22Rv1 (cell line): ENCODE measurements at regions not wholly inside any gene's neighbourhood (a gene's known extent, or its start where the extent isn't known, plus 50 kb on each side); places are given as distances from the start of the nearest gene placed in this dataset.
"Not testable (repeated sequence)": the region's sequence is repeated elsewhere in the genome, so short reads cannot be mapped to it uniquely, and the experiment has no call there.

Experiments used
- H3K27ac ChIP-seq: fragments of 450-650 bp; 2 replicates; pipeline ENCODE4 v1.5.1; 2017
- ZFX ChIP-seq: fragments of 450-650 bp; IDR thresholded peaks from 2 replicates; pipeline ENCODE4 v1.6.1; 2017; ENCODE audit warnings: antibody characterized with exemption, borderline replicate concordance
- TF ChIP-seq, protein P1 (sequence below): fragments of 450-650 bp; IDR thresholded peaks from 2 replicates; pipeline ENCODE4 v1.5.1; 2017; ENCODE audit warnings: mild to moderate bottlenecking

- no peak for TF ChIP-seq ZFX
- TF ChIP-seq, protein P1, sequence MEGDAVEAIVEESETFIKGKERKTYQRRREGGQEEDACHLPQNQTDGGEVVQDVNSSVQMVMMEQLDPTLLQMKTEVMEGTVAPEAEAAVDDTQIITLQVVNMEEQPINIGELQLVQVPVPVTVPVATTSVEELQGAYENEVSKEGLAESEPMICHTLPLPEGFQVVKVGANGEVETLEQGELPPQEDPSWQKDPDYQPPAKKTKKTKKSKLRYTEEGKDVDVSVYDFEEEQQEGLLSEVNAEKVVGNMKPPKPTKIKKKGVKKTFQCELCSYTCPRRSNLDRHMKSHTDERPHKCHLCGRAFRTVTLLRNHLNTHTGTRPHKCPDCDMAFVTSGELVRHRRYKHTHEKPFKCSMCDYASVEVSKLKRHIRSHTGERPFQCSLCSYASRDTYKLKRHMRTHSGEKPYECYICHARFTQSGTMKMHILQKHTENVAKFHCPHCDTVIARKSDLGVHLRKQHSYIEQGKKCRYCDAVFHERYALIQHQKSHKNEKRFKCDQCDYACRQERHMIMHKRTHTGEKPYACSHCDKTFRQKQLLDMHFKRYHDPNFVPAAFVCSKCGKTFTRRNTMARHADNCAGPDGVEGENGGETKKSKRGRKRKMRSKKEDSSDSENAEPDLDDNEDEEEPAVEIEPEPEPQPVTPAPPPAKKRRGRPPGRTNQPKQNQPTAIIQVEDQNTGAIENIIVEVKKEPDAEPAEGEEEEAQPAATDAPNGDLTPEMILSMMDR: no peak
- H3K27ac ChIP-seq: no peak overlapping the region
Observed at GRCh38 chr13:69044629-69045028, 1063.0 kb upstream of the ATXN8OS start.

GRCh38 chr13:69040898-69041297 lies 1066.7 kb upstream of the ATXN8OS start:
- H3K27ac ChIP-seq: no peak overlapping the region
- TF ChIP-seq ZFX: no peak
- TF ChIP-seq, protein P1: no peak

DNA sequence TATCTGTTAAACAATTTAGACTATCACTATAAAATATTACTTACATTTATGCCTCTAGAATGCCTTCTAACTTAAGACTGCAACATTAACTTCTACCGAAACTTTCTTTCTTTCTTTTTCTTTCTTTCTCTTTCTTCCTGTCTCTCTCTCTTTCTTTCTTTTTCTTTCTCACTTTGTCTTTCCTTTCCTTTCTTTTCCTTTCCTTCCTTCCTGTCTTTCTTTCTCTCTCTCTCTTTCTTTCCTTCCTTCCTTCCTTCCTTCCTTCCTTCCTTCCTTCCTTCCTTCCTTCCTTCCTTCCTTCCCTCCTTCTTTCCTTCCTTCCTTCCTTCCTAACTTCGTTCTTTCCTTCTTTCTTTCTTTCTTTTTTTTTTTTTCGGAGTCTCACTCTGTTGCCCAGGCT lies 1071.9 kb upstream of the ATXN8OS start:
- no peak overlapping the region for H3K27ac ChIP-seq
- TF ChIP-seq, protein P1: no peak
- no peak for TF ChIP-seq ZFX

DNA sequence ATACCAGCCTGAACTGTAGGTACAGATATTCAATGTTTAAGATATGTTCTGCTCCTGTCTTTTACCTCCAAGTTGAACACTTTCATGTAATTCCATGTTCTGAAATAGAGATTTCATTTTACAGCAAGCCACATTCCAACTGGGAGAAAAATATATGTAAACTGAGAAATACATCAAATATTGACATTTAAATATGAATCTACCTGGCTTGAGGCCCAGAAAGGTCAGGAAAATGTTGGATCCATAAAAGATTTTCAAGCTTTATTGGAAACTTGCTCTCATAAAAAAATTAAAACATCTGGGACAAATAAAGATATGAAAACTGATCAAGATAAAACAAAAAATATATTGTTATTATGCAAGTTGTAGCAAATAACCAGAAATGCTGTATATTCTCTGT lies 1078.7 kb upstream of the ATXN8OS start:
- TF ChIP-seq ZFX: no peak
- TF ChIP-seq, protein P1: no peak
- H3K27ac ChIP-seq: peak overlapping the region; percentile 62

DNA sequence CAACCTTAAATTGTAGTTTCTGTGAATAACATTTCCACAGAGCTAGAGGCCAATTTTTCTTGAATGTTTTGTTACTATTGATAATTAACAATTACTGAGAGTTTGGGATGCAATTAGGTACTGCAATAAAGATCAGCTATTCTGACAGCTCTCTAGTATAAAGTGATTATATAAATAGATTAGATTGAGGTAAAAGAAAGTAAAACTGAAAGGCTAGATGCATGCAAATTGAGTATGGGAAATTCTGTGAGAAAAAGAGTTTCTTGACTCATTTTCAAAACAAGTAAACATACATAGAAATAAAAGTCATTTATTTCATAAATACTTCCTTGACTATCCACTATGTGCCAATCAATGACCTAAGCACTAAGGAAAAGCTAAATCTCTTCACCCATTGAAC lies 1087.5 kb upstream of the ATXN8OS start:
- no peak for TF ChIP-seq ZFX
- TF ChIP-seq, protein P1: no peak
- H3K27ac ChIP-seq: no peak overlapping the region

GRCh38 chr13:69018173-69018572 lies 1089.5 kb upstream of the ATXN8OS start:
- H3K27ac ChIP-seq: not testable (repeated sequence)

GRCh38 chr13:69010789-69011188 lies 1096.8 kb upstream of the ATXN8OS start:
- TF ChIP-seq ZFX: no peak
- TF ChIP-seq, protein P1: no peak
- no peak overlapping the region for H3K27ac ChIP-seq

DNA sequence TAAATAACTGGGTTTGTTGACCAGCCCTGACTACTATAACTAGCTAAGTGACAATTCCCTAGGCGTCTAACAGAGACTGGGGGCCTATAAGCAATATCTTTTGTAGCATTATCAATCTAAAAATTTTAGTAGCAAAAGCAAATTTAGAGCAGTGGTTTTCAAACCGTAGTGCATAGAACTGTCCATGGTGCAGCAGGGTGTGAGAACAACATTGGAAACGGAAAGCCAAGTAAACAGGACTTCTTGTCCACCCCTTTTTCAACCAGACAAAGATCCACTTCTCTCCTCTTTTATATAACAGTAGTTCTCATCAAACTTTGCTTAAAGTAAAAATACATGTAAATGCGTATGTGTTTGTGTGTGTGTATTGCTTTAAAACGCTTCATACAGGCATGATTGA lies 1099.1 kb upstream of the ATXN8OS start:
- H3K27ac ChIP-seq: no peak overlapping the region
- no peak for TF ChIP-seq ZFX
- TF ChIP-seq, protein P1: no peak
